ENCODE measurements at regions not wholly inside any gene's neighbourhood (a gene's known extent, or its start where the extent isn't known, plus 50 kb on each side); places are given as distances from the start of the nearest gene placed in this dataset.

- H3K4ac ChIP-seq (ENCODE audit: low read depth, low read length) = no peak overlapping the region
- H3K9me3 ChIP-seq (ENCODE audit: insufficient read depth, low read depth, low read length) = no peaks in the 10 kb centered on the region
- H3K23ac ChIP-seq (ENCODE audit: low read length) = no peak overlapping the region
- no peak overlapping the region for H3K4me2 ChIP-seq (ENCODE audit: low read length)
- no peaks in the 10 kb centered on the region for H3K79me2 ChIP-seq (ENCODE audit: control insufficient read depth, insufficient read depth, low read length, poor library complexity)
- peak; percentile 6 to 54 for DNase-seq
- no peak overlapping the region for H4K12ac ChIP-seq (ENCODE audit: low read depth, low read length)
- H3K36me3 ChIP-seq (ENCODE audit: control insufficient read depth in 1 of 2, insufficient read depth in 2 of 2, low read length in 2 of 2) = no peaks in the 10 kb centered on the region
- no peak overlapping the region for H2AK5ac ChIP-seq (ENCODE audit: low read length)
- no peaks in the 10 kb centered on the region for H3K27me3 ChIP-seq (ENCODE audit: insufficient read depth, low read length)
- no peak overlapping the region for H3K9ac ChIP-seq (ENCODE audit: low read length)
- H3K27ac ChIP-seq (ENCODE audit: low read depth, low read length) = no peak overlapping the region
- no CpG with 5 or more reads among the region's 3 CpGs for WGBS (ENCODE audit: extremely low coverage, insufficient coverage, insufficient read length)
- H2AFZ ChIP-seq (ENCODE audit: insufficient read depth, low read length, poor library complexity) = no peak overlapping the region
- no peaks in the 10 kb centered on the region for H3K79me1 ChIP-seq (ENCODE audit: low read length)
- H2BK120ac ChIP-seq (ENCODE audit: insufficient read depth, low read length, poor library complexity) = no peak overlapping the region
- no peak overlapping the region for H3K4me3 ChIP-seq (ENCODE audit: low read depth, low read length)
- no peak overlapping the region for H3K18ac ChIP-seq (ENCODE audit: low read length)
- H4K91ac ChIP-seq (ENCODE audit: low read depth, low read length) = no peak overlapping the region
- H4K8ac ChIP-seq (ENCODE audit: low read depth, low read length) = no peak overlapping the region
- no peak overlapping the region for H3K14ac ChIP-seq (ENCODE audit: low read length)
- H2BK12ac ChIP-seq (ENCODE audit: low read length) = no peak overlapping the region
- H3K4me1 ChIP-seq (ENCODE audit: control insufficient read depth in 1 of 2, insufficient read depth in 2 of 2, low read length in 2 of 2) = no peaks in the 10 kb centered on the region
- H2BK5ac ChIP-seq (ENCODE audit: low read depth, low read length, poor library complexity) = no peak overlapping the region
Observed at GRCh38 chr15:53072077-53072476, 281.9 kb upstream of the ONECUT1 start.

GRCh38 chr15:53068636-53069035 is 278.5 kb upstream of the ONECUT1 start:
- no CpG with 5 or more reads among the region's 4 CpGs for WGBS (ENCODE audit: extremely low coverage, insufficient coverage, insufficient read length)
- Histone ChIP-seq H2BK12ac (ENCODE audit: low read length) (no peak overlapping the region), H2AK5ac (ENCODE audit: low read length) (no peak overlapping the region), H3K36me3 (ENCODE audit: control insufficient read depth in 1 of 2, insufficient read depth in 2 of 2, low read length in 2 of 2) (no peaks in the 10 kb centered on the region), H3K14ac (ENCODE audit: low read length) (no peak overlapping the region), H3K4me1 (ENCODE audit: control insufficient read depth in 1 of 2, insufficient read depth in 2 of 2, low read length in 2 of 2) (no peaks in the 10 kb centered on the region), H4K8ac (ENCODE audit: low read depth, low read length) (no peak overlapping the region), H3K79me2 (ENCODE audit: control insufficient read depth, insufficient read depth, low read length, poor library complexity) (no peaks in the 10 kb centered on the region), H3K27ac (ENCODE audit: low read depth, low read length) (no peak overlapping the region), H3K79me1 (ENCODE audit: low read length) (no peaks in the 10 kb centered on the region), H2BK5ac (ENCODE audit: low read depth, low read length, poor library complexity) (no peak overlapping the region), H3K9me3 (ENCODE audit: insufficient read depth, low read depth, low read length) (no peaks in the 10 kb centered on the region), H3K4me2 (ENCODE audit: low read length) (no peak overlapping the region), H4K91ac (ENCODE audit: low read depth, low read length) (no peak overlapping the region), H3K18ac (ENCODE audit: low read length) (no peak overlapping the region), H3K27me3 (ENCODE audit: insufficient read depth, low read length) (no peaks in the 10 kb centered on the region), H2AFZ (ENCODE audit: insufficient read depth, low read length, poor library complexity) (no peak overlapping the region), H2BK120ac (ENCODE audit: insufficient read depth, low read length, poor library complexity) (no peak overlapping the region), H3K23ac (ENCODE audit: low read length) (no peak overlapping the region), H3K4ac (ENCODE audit: low read depth, low read length) (no peak overlapping the region), H3K9ac (ENCODE audit: low read length) (no peak overlapping the region), H4K12ac (ENCODE audit: low read depth, low read length) (no peak overlapping the region), H3K4me3 (ENCODE audit: low read depth, low read length) (no peak overlapping the region)
- DNase-seq = no peak

GRCh38 chr15:53059273-53060043 is 269.3 kb upstream of the ONECUT1 start:
- no peaks in the 10 kb centered on the region for H3K79me2 ChIP-seq (ENCODE audit: control insufficient read depth, insufficient read depth, low read length, poor library complexity)

GRCh38 chr15:53046153-53046790 is 256.1 kb upstream of the ONECUT1 start:
- no peak overlapping the region for H3K18ac ChIP-seq (ENCODE audit: low read length)
- no peak overlapping the region for H3K14ac ChIP-seq (ENCODE audit: low read length)
- H3K4ac ChIP-seq (ENCODE audit: low read depth, low read length) = no peak overlapping the region
- no peaks in the 10 kb centered on the region for H3K79me2 ChIP-seq (ENCODE audit: control insufficient read depth, insufficient read depth, low read length, poor library complexity)
- no peak overlapping the region for H3K27ac ChIP-seq (ENCODE audit: low read depth, low read length)
- no CpG with 5 or more reads among the region's 2 CpGs for WGBS (ENCODE audit: extremely low coverage, insufficient coverage, insufficient read length)
- no peak overlapping the region for H3K23ac ChIP-seq (ENCODE audit: low read length)
- no peak overlapping the region for H2BK5ac ChIP-seq (ENCODE audit: low read depth, low read length, poor library complexity)
- H4K8ac ChIP-seq (ENCODE audit: low read depth, low read length) = no peak overlapping the region
- H4K12ac ChIP-seq (ENCODE audit: low read depth, low read length) = no peak overlapping the region
- no peak overlapping the region for H4K91ac ChIP-seq (ENCODE audit: low read depth, low read length)
- H2BK12ac ChIP-seq (ENCODE audit: low read length) = no peak overlapping the region
- no peak overlapping the region for H2BK120ac ChIP-seq (ENCODE audit: insufficient read depth, low read length, poor library complexity)
- no peaks in the 10 kb centered on the region for H3K79me1 ChIP-seq (ENCODE audit: low read length)
- no peak overlapping the region for H3K4me2 ChIP-seq (ENCODE audit: low read length)
- H3K4me3 ChIP-seq (ENCODE audit: low read depth, low read length) = no peak overlapping the region
- no peaks in the 10 kb centered on the region for H3K36me3 ChIP-seq (ENCODE audit: control insufficient read depth in 1 of 2, insufficient read depth in 2 of 2, low read length in 2 of 2)
- H3K27me3 ChIP-seq (ENCODE audit: insufficient read depth, low read length) = no peaks in the 10 kb centered on the region
- no peaks in the 10 kb centered on the region for H3K4me1 ChIP-seq (ENCODE audit: control insufficient read depth in 1 of 2, insufficient read depth in 2 of 2, low read length in 2 of 2)
- no peak overlapping the region for H3K9ac ChIP-seq (ENCODE audit: low read length)
- H3K9me3 ChIP-seq (ENCODE audit: insufficient read depth, low read depth, low read length) = no peaks in the 10 kb centered on the region
- DNase-seq = no peak
- H2AK5ac ChIP-seq (ENCODE audit: low read length) = no peak overlapping the region
- no peak overlapping the region for H2AFZ ChIP-seq (ENCODE audit: insufficient read depth, low read length, poor library complexity)

More at GRCh38 chr15:53059273-53060043, 269.3 kb upstream of the ONECUT1 start:
- no peak overlapping the region for H2BK120ac ChIP-seq (ENCODE audit: insufficient read depth, low read length, poor library complexity)
- H2AK5ac ChIP-seq (ENCODE audit: low read length) = no peak overlapping the region
- no peaks in the 10 kb centered on the region for H3K4me1 ChIP-seq (ENCODE audit: control insufficient read depth in 1 of 2, insufficient read depth in 2 of 2, low read length in 2 of 2)
- H3K4me3 ChIP-seq (ENCODE audit: low read depth, low read length) = no peak overlapping the region
- DNase-seq = no peak
- H4K8ac ChIP-seq (ENCODE audit: low read depth, low read length) = no peak overlapping the region
- no peaks in the 10 kb centered on the region for H3K9me3 ChIP-seq (ENCODE audit: insufficient read depth, low read depth, low read length)
- H3K9ac ChIP-seq (ENCODE audit: low read length) = no peak overlapping the region
- no peak overlapping the region for H3K27ac ChIP-seq (ENCODE audit: low read depth, low read length)
- H4K91ac ChIP-seq (ENCODE audit: low read depth, low read length) = no peak overlapping the region
- no peak overlapping the region for H3K4ac ChIP-seq (ENCODE audit: low read depth, low read length)
- no peak overlapping the region for H3K4me2 ChIP-seq (ENCODE audit: low read length)
- H3K79me1 ChIP-seq (ENCODE audit: low read length) = no peaks in the 10 kb centered on the region
- no peak overlapping the region for H3K23ac ChIP-seq (ENCODE audit: low read length)
- H4K12ac ChIP-seq (ENCODE audit: low read depth, low read length) = no peak overlapping the region
- H2BK5ac ChIP-seq (ENCODE audit: low read depth, low read length, poor library complexity) = no peak overlapping the region
- H3K27me3 ChIP-seq (ENCODE audit: insufficient read depth, low read length) = no peaks in the 10 kb centered on the region
- H3K14ac ChIP-seq (ENCODE audit: low read length) = no peak overlapping the region
- WGBS (ENCODE audit: extremely low coverage, insufficient coverage, insufficient read length) = no CpG with 5 or more reads among the region's 10 CpGs
- no peak overlapping the region for H3K18ac ChIP-seq (ENCODE audit: low read length)
- H2BK12ac ChIP-seq (ENCODE audit: low read length) = no peak overlapping the region
- no peak overlapping the region for H2AFZ ChIP-seq (ENCODE audit: insufficient read depth, low read length, poor library complexity)
- no peaks in the 10 kb centered on the region for H3K36me3 ChIP-seq (ENCODE audit: control insufficient read depth in 1 of 2, insufficient read depth in 2 of 2, low read length in 2 of 2)
